WTC11 (cell line): ENCODE measurements at regions not wholly inside any gene's neighbourhood (a gene's known extent, or its start where the extent isn't known, plus 50 kb on each side); places are given as distances from the start of the nearest gene placed in this dataset.

ENCODE experiments used
- ATAC-seq: fragments of 200-7000 bp; cut with Tn5 transposase; 2 replicates; pipeline ENCODE4 v1.10.0; 2021; ENCODE audit warnings: mild to moderate bottlenecking, moderate library complexity
- CTCF ChIA-PET: fragments of 300-600 bp; sonication (Branson Sonifier 250); formaldehyde crosslinking; loops from one replicate; lab custom pipeline; 2021; ENCODE audit warnings: antibody characterized with exemption; lab: Charles Lee
- POLR2A ChIA-PET: fragments of 350-600 bp; sonication (Branson Sonifier 250); formaldehyde crosslinking; loops from one replicate; lab custom pipeline; 2021; ENCODE audit warnings: antibody characterized with exemption; lab: Charles Lee
- DNase-seq: peaks from one replicate; pipeline ENCODE4 v3.0.0; 2021; ENCODE audit warnings: low spot score
- H3K27ac Mint-ChIP-seq: 2 replicates; pipeline ENCODE4 v1.8.0; 2021; ENCODE audit warnings: mixed read lengths
- H3K27me3 Mint-ChIP-seq: 2 replicates; pipeline ENCODE4 v1.8.0; 2021; ENCODE audit warnings: low read depth, mild to moderate bottlenecking, moderate library complexity, mixed read lengths
- H3K36me3 Mint-ChIP-seq: 2 replicates; pipeline ENCODE4 v1.8.0; 2021; ENCODE audit warnings: mixed read lengths
- H3K4me1 Mint-ChIP-seq: 2 replicates; pipeline ENCODE4 v1.8.0; 2022; ENCODE audit warnings: mixed read lengths
- H3K4me3 Mint-ChIP-seq: 2 replicates; pipeline ENCODE4 v1.8.0; 2021; ENCODE audit warnings: mild to moderate bottlenecking, moderate library complexity, mixed read lengths
- H3K9me3 Mint-ChIP-seq: 2 replicates; pipeline ENCODE4 v1.8.0; 2021; ENCODE audit warnings: mixed read lengths
- CBFB ChIP-seq: sonication (generic); formaldehyde crosslinking; IDR thresholded peaks from 2 replicates; pipeline ENCODE4 v1.8.1; 2022; ENCODE audit warnings: mild to moderate bottlenecking, low read depth, missing genetic modification reagents
- ESRRA ChIP-seq: sonication (generic); formaldehyde crosslinking; IDR thresholded peaks from 2 replicates; pipeline ENCODE4 v1.8.1; 2022; ENCODE audit warnings: mild to moderate bottlenecking, missing genetic modification reagents, borderline replicate concordance
- NFATC4 ChIP-seq: fragments of 250-450 bp; sonication (Bioruptor Pico); IDR thresholded peaks from 2 replicates; pipeline ENCODE4 v1.9.0; 2021; ENCODE audit warnings: mild to moderate bottlenecking
- NFE2L1 ChIP-seq: sonication (generic); formaldehyde crosslinking; IDR thresholded peaks from 2 replicates; pipeline ENCODE4 v1.8.1; 2023; ENCODE audit warnings: missing genetic modification reagents
- SMAD3 ChIP-seq: sonication (generic); formaldehyde crosslinking; IDR thresholded peaks from 2 replicates; pipeline ENCODE4 v1.8.0; 2022; ENCODE audit warnings: missing genetic modification reagents, mild to moderate bottlenecking, borderline replicate concordance
- TP53 ChIP-seq: sonication (generic); formaldehyde crosslinking; IDR thresholded peaks from 2 replicates; pipeline ENCODE4 v1.8.1; 2023; ENCODE audit warnings: mild to moderate bottlenecking, missing genetic modification reagents
- ZNF232 ChIP-seq: sonication (generic); formaldehyde crosslinking; IDR thresholded peaks from 2 replicates; pipeline ENCODE4 v1.8.0; 2022; ENCODE audit warnings: mild to moderate bottlenecking, missing genetic modification reagents
- ZNF317 ChIP-seq: sonication (generic); formaldehyde crosslinking; IDR thresholded peaks from 2 replicates; pipeline ENCODE4 v1.8.1; 2023; ENCODE audit warnings: low read depth, mild to moderate bottlenecking, moderate library complexity, missing genetic modification reagents, borderline replicate concordance
- ZNF416 ChIP-seq: fragments of 250-450 bp; sonication (Bioruptor Pico); IDR thresholded peaks from 2 replicates; pipeline ENCODE4 v1.9.0; 2021; ENCODE audit warnings: mild to moderate bottlenecking, inconsistent platforms
- TF ChIP-seq, protein P1 (sequence below): sonication (generic); formaldehyde crosslinking; IDR thresholded peaks from 2 replicates; pipeline ENCODE4 v1.8.1; 2023; ENCODE audit warnings: mild to moderate bottlenecking, missing genetic modification reagents, borderline replicate concordance
- TF ChIP-seq, protein P2 (sequence below): sonication (generic); formaldehyde crosslinking; IDR thresholded peaks from 2 replicates; pipeline ENCODE4 v1.8.0; 2022; ENCODE audit warnings: mild to moderate bottlenecking, missing genetic modification reagents
- TF ChIP-seq, protein P3 (sequence below): sonication (generic); formaldehyde crosslinking; IDR thresholded peaks from 2 replicates; pipeline ENCODE4 v1.8.0; 2023; ENCODE audit warnings: mild to moderate bottlenecking, missing genetic modification reagents
- TF ChIP-seq, protein P4 (sequence below): sonication (generic); formaldehyde crosslinking; IDR thresholded peaks from 2 replicates; pipeline ENCODE4 v1.8.0; 2023; ENCODE audit warnings: missing genetic modification reagents, mild to moderate bottlenecking, borderline replicate concordance

DNA sequence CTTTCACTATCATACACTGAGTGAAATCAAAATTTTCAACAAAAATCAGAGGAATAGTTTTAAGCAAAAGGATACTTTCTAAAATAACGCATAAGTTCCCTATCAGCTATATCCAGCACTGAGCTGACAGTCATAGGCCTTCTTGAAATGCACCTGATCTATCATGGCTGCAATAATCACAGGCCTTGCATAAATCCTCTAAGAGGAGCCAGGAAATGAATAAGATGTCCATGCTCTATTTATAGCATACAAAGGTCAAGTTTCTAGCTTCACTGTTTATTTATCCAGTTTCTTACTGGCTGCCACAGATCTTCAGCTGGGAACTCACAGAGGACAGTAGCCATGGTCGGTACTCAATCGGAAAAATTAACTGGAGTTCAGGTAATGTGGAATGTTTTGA is 235.9 kb upstream of the DMD start:
- H3K4me1 Mint-ChIP-seq: no peaks in the 10 kb centered on the region
- H3K36me3 Mint-ChIP-seq: no peaks in the 10 kb centered on the region
- TF ChIP-seq SMAD3 (CRISPR knock-in tag) (no peak), NFATC4 (CRISPR knock-in tag) (no peak), ESRRA (CRISPR knock-in tag) (no peak), CBFB (CRISPR knock-in tag) (no peak), ZNF416 (CRISPR knock-in tag) (no peak), ZNF317 (CRISPR knock-in tag) (no peak), NFE2L1 (CRISPR knock-in tag) (no peak), TP53 (CRISPR knock-in tag) (no peak), ZNF232 (CRISPR knock-in tag) (no peak)
- TF ChIP-seq, protein P1, sequence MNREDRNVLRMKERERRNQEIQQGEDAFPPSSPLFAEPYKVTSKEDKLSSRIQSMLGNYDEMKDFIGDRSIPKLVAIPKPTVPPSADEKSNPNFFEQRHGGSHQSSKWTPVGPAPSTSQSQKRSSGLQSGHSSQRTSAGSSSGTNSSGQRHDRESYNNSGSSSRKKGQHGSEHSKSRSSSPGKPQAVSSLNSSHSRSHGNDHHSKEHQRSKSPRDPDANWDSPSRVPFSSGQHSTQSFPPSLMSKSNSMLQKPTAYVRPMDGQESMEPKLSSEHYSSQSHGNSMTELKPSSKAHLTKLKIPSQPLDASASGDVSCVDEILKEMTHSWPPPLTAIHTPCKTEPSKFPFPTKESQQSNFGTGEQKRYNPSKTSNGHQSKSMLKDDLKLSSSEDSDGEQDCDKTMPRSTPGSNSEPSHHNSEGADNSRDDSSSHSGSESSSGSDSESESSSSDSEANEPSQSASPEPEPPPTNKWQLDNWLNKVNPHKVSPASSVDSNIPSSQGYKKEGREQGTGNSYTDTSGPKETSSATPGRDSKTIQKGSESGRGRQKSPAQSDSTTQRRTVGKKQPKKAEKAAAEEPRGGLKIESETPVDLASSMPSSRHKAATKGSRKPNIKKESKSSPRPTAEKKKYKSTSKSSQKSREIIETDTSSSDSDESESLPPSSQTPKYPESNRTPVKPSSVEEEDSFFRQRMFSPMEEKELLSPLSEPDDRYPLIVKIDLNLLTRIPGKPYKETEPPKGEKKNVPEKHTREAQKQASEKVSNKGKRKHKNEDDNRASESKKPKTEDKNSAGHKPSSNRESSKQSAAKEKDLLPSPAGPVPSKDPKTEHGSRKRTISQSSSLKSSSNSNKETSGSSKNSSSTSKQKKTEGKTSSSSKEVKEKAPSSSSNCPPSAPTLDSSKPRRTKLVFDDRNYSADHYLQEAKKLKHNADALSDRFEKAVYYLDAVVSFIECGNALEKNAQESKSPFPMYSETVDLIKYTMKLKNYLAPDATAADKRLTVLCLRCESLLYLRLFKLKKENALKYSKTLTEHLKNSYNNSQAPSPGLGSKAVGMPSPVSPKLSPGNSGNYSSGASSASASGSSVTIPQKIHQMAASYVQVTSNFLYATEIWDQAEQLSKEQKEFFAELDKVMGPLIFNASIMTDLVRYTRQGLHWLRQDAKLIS (CRISPR knock-in tag): no peak
- TF ChIP-seq, protein P2, sequence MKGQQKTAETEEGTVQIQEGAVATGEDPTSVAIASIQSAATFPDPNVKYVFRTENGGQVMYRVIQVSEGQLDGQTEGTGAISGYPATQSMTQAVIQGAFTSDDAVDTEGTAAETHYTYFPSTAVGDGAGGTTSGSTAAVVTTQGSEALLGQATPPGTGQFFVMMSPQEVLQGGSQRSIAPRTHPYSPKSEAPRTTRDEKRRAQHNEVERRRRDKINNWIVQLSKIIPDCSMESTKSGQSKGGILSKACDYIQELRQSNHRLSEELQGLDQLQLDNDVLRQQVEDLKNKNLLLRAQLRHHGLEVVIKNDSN: no peak
- TF ChIP-seq, protein P3, sequence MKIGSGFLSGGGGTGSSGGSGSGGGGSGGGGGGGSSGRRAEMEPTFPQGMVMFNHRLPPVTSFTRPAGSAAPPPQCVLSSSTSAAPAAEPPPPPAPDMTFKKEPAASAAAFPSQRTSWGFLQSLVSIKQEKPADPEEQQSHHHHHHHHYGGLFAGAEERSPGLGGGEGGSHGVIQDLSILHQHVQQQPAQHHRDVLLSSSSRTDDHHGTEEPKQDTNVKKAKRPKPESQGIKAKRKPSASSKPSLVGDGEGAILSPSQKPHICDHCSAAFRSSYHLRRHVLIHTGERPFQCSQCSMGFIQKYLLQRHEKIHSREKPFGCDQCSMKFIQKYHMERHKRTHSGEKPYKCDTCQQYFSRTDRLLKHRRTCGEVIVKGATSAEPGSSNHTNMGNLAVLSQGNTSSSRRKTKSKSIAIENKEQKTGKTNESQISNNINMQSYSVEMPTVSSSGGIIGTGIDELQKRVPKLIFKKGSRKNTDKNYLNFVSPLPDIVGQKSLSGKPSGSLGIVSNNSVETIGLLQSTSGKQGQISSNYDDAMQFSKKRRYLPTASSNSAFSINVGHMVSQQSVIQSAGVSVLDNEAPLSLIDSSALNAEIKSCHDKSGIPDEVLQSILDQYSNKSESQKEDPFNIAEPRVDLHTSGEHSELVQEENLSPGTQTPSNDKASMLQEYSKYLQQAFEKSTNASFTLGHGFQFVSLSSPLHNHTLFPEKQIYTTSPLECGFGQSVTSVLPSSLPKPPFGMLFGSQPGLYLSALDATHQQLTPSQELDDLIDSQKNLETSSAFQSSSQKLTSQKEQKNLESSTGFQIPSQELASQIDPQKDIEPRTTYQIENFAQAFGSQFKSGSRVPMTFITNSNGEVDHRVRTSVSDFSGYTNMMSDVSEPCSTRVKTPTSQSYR (CRISPR knock-in tag): no peak
- TF ChIP-seq, protein P4, sequence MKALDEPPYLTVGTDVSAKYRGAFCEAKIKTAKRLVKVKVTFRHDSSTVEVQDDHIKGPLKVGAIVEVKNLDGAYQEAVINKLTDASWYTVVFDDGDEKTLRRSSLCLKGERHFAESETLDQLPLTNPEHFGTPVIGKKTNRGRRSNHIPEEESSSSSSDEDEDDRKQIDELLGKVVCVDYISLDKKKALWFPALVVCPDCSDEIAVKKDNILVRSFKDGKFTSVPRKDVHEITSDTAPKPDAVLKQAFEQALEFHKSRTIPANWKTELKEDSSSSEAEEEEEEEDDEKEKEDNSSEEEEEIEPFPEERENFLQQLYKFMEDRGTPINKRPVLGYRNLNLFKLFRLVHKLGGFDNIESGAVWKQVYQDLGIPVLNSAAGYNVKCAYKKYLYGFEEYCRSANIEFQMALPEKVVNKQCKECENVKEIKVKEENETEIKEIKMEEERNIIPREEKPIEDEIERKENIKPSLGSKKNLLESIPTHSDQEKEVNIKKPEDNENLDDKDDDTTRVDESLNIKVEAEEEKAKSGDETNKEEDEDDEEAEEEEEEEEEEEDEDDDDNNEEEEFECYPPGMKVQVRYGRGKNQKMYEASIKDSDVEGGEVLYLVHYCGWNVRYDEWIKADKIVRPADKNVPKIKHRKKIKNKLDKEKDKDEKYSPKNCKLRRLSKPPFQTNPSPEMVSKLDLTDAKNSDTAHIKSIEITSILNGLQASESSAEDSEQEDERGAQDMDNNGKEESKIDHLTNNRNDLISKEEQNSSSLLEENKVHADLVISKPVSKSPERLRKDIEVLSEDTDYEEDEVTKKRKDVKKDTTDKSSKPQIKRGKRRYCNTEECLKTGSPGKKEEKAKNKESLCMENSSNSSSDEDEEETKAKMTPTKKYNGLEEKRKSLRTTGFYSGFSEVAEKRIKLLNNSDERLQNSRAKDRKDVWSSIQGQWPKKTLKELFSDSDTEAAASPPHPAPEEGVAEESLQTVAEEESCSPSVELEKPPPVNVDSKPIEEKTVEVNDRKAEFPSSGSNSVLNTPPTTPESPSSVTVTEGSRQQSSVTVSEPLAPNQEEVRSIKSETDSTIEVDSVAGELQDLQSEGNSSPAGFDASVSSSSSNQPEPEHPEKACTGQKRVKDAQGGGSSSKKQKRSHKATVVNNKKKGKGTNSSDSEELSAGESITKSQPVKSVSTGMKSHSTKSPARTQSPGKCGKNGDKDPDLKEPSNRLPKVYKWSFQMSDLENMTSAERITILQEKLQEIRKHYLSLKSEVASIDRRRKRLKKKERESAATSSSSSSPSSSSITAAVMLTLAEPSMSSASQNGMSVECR (CRISPR knock-in tag): no peak
- POLR2A ChIA-PET: no interaction called here
- H3K4me3 Mint-ChIP-seq: no peak overlapping the region
- ATAC-seq (no peak), DNase-seq (no peak)
- CTCF ChIA-PET: interaction anchor here (1.2 kb wide), 1 partner anchor 13 kb away, joined by 4 read pairs; no protein-coding TSS in a partner anchor
- 0 out of 2 replicates have a peak, but pooled peaks cover under 1% of the 10 kb centered on the region for H3K9me3 Mint-ChIP-seq
- H3K27ac Mint-ChIP-seq: no peak overlapping the region
- H3K27me3 Mint-ChIP-seq: no peaks in the 10 kb centered on the region; the same call in 1 of the 2 replicates
